Parathyroid adenoma (tissue), 2 donors: ENCODE measurements at regions not wholly inside any gene's neighbourhood (a gene's known extent, or its start where the extent isn't known, plus 50 kb on each side); places are given as distances from the start of the nearest gene placed in this dataset.

Experiments used
- H2AFZ ChIP-seq: fragments of 300-600 bp; sonication (generic); one replicate; pipeline ENCODE4 v1.7.0; 2017; ENCODE audit warnings: antibody characterized with exemption, mild to moderate bottlenecking
- H3K27ac ChIP-seq: fragments of 300-600 bp; sonication (generic); one replicate; pipeline ENCODE4 v1.7.0; 2017
- H3K27me3 ChIP-seq: fragments of 300-600 bp; sonication (generic); one replicate; pipeline ENCODE4 v1.7.0; 2017; ENCODE audit warnings: low read length; ENCODE audit not compliant: control insufficient read depth, insufficient read depth
- H3K36me3 ChIP-seq: fragments of 300-600 bp; sonication (generic); one replicate; pipeline ENCODE4 v1.7.0; 2017; ENCODE audit warnings: low read length; ENCODE audit not compliant: control insufficient read depth, insufficient read depth
- H3K4me1 ChIP-seq: fragments of 300-600 bp; sonication (generic); one replicate; pipeline ENCODE4 v1.7.0; 2017; ENCODE audit warnings: control low read depth
- H3K4me2 ChIP-seq: fragments of 300-600 bp; sonication (generic); one replicate; pipeline ENCODE4 v1.7.0; 2017; ENCODE audit warnings: low read length
- H3K4me3 ChIP-seq: fragments of 300-600 bp; sonication (generic); one replicate; pipeline ENCODE4 v1.7.0; 2017; ENCODE audit warnings: low read depth, low read length
- H3K79me2 ChIP-seq: fragments of 300-600 bp; sonication (generic); one replicate; pipeline ENCODE4 v1.7.0; 2017; ENCODE audit warnings: control low read depth
- H3K9ac ChIP-seq: fragments of 300-600 bp; sonication (generic); one replicate; pipeline ENCODE4 v1.7.0; 2017; ENCODE audit warnings: mild to moderate bottlenecking
- H3K9me3 ChIP-seq: fragments of 300-600 bp; sonication (generic); one replicate; pipeline ENCODE4 v1.7.0; 2017; ENCODE audit warnings: low read length; ENCODE audit not compliant: control insufficient read depth
- TF ChIP-seq, protein P1 (sequence below): fragments of 300-600 bp; sonication (generic); IDR thresholded peaks from one replicate; pipeline ENCODE4 v1.7.0; 2017; ENCODE audit warnings: antibody characterized with exemption, mild to moderate bottlenecking
- donor health status: primary hyperparathyroidism.

DNA sequence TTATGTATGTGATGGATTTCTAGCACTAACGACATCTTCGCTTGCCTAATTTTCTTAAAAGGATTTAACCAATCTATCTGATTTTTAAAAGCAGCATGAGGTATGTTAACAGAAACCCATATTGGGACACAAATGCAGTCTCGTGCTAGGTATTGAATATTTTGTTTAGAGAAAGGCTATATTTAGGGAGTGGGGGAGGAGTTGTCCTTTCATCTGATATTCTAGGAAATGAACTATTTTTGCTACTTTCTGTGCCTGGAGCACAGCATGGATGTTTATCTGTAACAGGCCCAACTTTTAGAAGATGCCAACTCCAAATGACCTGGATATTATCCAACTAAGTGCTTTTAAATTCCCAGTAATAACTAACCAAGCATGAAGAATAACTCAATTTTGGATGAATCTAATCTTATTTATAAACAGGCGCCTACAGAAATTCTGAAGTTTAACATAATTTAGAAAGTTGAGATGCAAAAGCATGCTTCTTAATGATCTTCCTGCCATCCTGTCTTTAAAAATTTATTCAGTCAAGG lies 317.1 kb upstream of the CHD6 start:
- no peak overlapping the region for H2AFZ ChIP-seq
- H3K79me2 ChIP-seq = peaks cover 5% of the 10 kb centered on the region
- H3K27me3 ChIP-seq = no peaks in the 10 kb centered on the region
- no peaks in the 10 kb centered on the region for H3K9me3 ChIP-seq
- TF ChIP-seq, protein P1, sequence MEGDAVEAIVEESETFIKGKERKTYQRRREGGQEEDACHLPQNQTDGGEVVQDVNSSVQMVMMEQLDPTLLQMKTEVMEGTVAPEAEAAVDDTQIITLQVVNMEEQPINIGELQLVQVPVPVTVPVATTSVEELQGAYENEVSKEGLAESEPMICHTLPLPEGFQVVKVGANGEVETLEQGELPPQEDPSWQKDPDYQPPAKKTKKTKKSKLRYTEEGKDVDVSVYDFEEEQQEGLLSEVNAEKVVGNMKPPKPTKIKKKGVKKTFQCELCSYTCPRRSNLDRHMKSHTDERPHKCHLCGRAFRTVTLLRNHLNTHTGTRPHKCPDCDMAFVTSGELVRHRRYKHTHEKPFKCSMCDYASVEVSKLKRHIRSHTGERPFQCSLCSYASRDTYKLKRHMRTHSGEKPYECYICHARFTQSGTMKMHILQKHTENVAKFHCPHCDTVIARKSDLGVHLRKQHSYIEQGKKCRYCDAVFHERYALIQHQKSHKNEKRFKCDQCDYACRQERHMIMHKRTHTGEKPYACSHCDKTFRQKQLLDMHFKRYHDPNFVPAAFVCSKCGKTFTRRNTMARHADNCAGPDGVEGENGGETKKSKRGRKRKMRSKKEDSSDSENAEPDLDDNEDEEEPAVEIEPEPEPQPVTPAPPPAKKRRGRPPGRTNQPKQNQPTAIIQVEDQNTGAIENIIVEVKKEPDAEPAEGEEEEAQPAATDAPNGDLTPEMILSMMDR = no peak
- H3K27ac ChIP-seq = no peak overlapping the region
- peaks cover 14% of the 10 kb centered on the region for H3K4me1 ChIP-seq
- no peaks in the 10 kb centered on the region for H3K36me3 ChIP-seq
- H3K9ac ChIP-seq = no peak overlapping the region
- H3K4me3 ChIP-seq = no peak overlapping the region
- H3K4me2 ChIP-seq = no peak overlapping the region

DNA sequence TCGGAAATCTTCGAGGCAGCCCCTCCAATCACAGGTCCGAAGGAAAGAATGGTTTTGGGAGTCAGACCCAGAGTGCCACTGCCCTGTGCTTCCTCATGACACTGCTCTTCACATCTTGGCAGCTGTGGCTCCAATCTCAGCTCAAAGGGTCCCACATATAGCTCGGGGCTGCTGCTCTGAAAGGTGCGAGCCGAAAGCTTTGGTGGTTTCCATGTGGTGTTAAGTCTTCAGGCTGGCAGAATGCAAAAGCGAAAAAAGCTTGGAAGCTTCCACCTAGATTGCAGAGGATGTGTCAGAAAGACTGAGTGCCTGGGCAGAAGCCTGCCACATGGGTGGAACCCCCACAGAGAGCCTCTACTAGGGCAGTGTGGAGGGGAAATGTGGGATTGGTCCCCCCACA lies 314.3 kb upstream of the CHD6 start:
- Histone ChIP-seq H3K79me2 (peaks cover 15% of the 10 kb centered on the region), H2AFZ (no peak overlapping the region), H3K9me3 (no peaks in the 10 kb centered on the region), H3K27me3 (no peaks in the 10 kb centered on the region), H3K4me1 (peaks cover 15% of the 10 kb centered on the region), H3K36me3 (no peaks in the 10 kb centered on the region), H3K4me2 (no peak overlapping the region), H3K27ac (no peak overlapping the region), H3K9ac (no peak overlapping the region), H3K4me3 (no peak overlapping the region)
- TF ChIP-seq, protein P1 = no peak

DNA sequence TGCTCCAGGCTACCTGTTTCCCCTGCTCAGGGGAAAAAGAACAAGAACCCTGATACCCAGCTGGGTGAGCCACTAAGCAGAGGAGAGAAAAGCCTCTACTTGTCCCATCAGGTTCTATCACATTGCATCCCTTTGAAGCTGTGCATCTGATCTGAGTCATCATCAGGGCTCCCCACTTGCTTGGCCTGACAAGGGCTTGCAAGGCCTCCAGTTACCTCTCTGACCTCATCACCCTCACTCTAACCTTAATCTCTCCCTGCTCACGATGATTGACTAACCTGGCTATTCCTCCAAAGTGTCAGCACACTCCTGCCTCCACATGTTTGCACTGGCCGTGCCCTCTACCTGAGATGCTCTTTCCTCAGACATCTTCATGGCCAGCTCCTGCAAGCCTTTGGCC lies 309.5 kb upstream of the CHD6 start:
- Histone ChIP-seq H3K9ac (no peak overlapping the region), H3K27ac (no peak overlapping the region), H3K79me2 (peaks cover 16% of the 10 kb centered on the region), H3K27me3 (no peaks in the 10 kb centered on the region), H3K9me3 (no peaks in the 10 kb centered on the region), H2AFZ (no peak overlapping the region), H3K4me2 (no peak overlapping the region), H3K36me3 (no peaks in the 10 kb centered on the region), H3K4me3 (no peak overlapping the region), H3K4me1 (peaks cover 21% of the 10 kb centered on the region)
- TF ChIP-seq, protein P1 = no peak

DNA sequence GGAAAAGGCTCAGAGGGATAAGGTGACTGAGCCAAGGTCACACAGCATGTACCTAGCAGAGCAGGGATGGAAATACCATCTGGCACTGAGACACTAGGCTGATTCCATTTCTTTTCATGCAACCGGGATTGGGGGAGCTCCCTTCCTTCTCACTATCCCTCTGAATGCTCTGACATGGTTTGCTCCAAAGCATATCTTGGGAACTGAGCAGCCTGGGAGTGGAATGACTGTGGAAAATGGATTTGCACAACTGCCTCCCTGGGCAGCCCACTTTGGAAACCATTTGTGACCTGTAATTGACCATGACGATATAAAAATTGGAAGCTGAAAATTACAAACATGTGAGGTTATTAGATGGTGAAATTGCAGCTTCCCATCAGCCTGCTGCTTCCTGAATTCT lies 309.0 kb upstream of the CHD6 start:
- Histone ChIP-seq H3K4me1 (peaks cover 22% of the 10 kb centered on the region), H3K36me3 (no peaks in the 10 kb centered on the region), H3K9me3 (no peaks in the 10 kb centered on the region), H3K4me3 (no peak overlapping the region), H3K27me3 (no peaks in the 10 kb centered on the region), H3K9ac (no peak overlapping the region), H3K27ac (no peak overlapping the region), H3K79me2 (peaks cover 16% of the 10 kb centered on the region), H3K4me2 (no peak overlapping the region), H2AFZ (no peak overlapping the region)
- TF ChIP-seq, protein P1 = no peak

DNA sequence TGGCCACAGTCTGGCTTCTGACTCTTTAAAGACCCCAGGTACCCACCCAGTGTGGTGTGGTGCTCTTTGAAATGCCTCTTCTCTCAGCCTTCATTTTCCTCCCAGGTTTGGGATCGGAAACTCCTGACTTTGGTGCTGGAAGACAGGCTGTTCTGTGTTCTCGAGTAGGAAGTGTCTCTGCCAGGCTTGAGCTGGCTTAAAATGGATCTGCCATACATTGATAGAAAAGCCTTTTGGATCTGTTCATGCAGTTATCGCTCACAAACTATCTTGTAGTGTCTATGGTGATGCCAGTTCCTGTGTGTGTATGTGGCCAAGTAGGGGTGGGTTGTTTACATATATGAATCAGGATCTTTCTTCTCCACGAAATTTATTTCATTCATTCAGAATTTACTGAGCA lies 307.3 kb upstream of the CHD6 start:
- Histone ChIP-seq H2AFZ (peak overlapping the region; percentile 38), H3K79me2 (peaks cover 19% of the 10 kb centered on the region), H3K9me3 (no peaks in the 10 kb centered on the region), H3K4me1 (peaks cover 31% of the 10 kb centered on the region), H3K4me3 (no peak overlapping the region), H3K27me3 (no peaks in the 10 kb centered on the region), H3K4me2 (no peak overlapping the region), H3K27ac (no peak overlapping the region), H3K36me3 (no peaks in the 10 kb centered on the region), H3K9ac (no peak overlapping the region)
- TF ChIP-seq, protein P1 = no peak
